K562 (cell line): ENCODE measurements at regions not wholly inside any gene's neighbourhood (a gene's known extent, or its start where the extent isn't known, plus 50 kb on each side); places are given as distances from the start of the nearest gene placed in this dataset.

Experiments
- ATAC-seq: fragments of 200-7000 bp; cut with Tn5 transposase; 3 replicates; pipeline ENCODE4 v1.9.1; 2020; ENCODE audit warnings: moderate library complexity
- BruUV-seq: library from RNA; stranded (reverse); fragments of 400-500 nt; replicated peaks from 2 replicates; lab custom pipeline; 2021; lab: Mats Ljungman, UMichigan
- CTCF ChIA-PET: fragments of 300-600 bp; formaldehyde crosslinking; extraction: SDS; loops from one replicate; lab custom pipeline; 2021; ENCODE audit warnings: low intra/inter-chr PET ratio; lab: Yijun Ruan, JAX
- POLR2A ChIA-PET: fragments of 300-600, 350-650 bp; sonication (Branson Sonifier 250); formaldehyde crosslinking; extraction: SDS; loops from one replicate; lab custom pipeline; 2021; ENCODE audit warnings: antibody characterized with exemption, inconsistent platforms; lab: Yijun Ruan, JAX
- DNase-seq, 4 experiments: peaks; one replicate each; pipeline versions ENCODE4 v3.0.0 to v3.0.0-alpha.2; 2011 to 2018; ENCODE audit warnings: low spot score in 3 of 4, mixed read lengths in 3 of 4; ENCODE audit errors: extremely low read depth in 1 of 4
- FAIRE-seq: peaks from 2 replicates; lab custom pipeline; 2011; peaks lifted over from hg19 to GRCh38; lab: Jason Lieb, UNC
- H2AFZ ChIP-seq: 2 replicates; pipeline ENCODE4 v1.6.0; 2011; ENCODE audit warnings: low read depth, low read length, control low read depth, inconsistent platforms
- H3K27ac ChIP-seq: fragments of 200-600 bp; 3 replicates; pipeline ENCODE4 v1.8.0; 2011; ENCODE audit warnings: low read depth, mild to moderate bottlenecking, control low read depth, inconsistent platforms, low read length, moderate library complexity, mixed read lengths; ENCODE audit errors: extremely low read depth
- H3K27me3 ChIP-seq, 2 experiments: fragments of 300-600 bp in 1 of 2; 2 replicates in 1 of 2; 3 replicates in 1 of 2; pipeline versions ENCODE4 v1.6.0 to v1.8.0; 2011; ENCODE audit warnings: inconsistent platforms in 2 of 2, low read length in 2 of 2, mild to moderate bottlenecking in 1 of 2, mixed read lengths in 1 of 2, moderate library complexity in 1 of 2; ENCODE audit not compliant: control insufficient read depth in 2 of 2, insufficient read depth in 2 of 2
- H3K36me3 ChIP-seq: fragments of 300-600 bp; 3 replicates; pipeline ENCODE4 v1.8.0; 2011; ENCODE audit warnings: mild to moderate bottlenecking, low read length, inconsistent platforms; ENCODE audit not compliant: control insufficient read depth, insufficient read depth
- H3K4me1 ChIP-seq, 2 experiments: fragments of 200-600 bp in 1 of 2; replicated peaks in 1 of 2; 2 replicates in 1 of 2; 3 replicates in 1 of 2; pipeline versions ENCODE4 v1.5.1 to v1.8.0; 2011; ENCODE audit warnings: inconsistent platforms in 2 of 2, low read length in 2 of 2, mild to moderate bottlenecking in 1 of 2, mixed read lengths in 1 of 2, moderate library complexity in 1 of 2; ENCODE audit not compliant: control insufficient read depth in 2 of 2, insufficient read depth in 2 of 2
- H3K4me2 ChIP-seq: 2 replicates; pipeline ENCODE4 v1.6.1; 2011; ENCODE audit warnings: low read length, control low read depth, inconsistent platforms, mixed read lengths; ENCODE audit not compliant: insufficient read depth
- H3K4me3 ChIP-seq: fragments of 200-600 bp; sonication (generic), shearing (Covaris generic); 2 replicates; pipeline ENCODE4 v1.5.1; 2016; ENCODE audit warnings: control low read depth, inconsistent platforms
- H3K79me2 ChIP-seq: fragments of 200-600 bp; 3 replicates; pipeline ENCODE4 v1.8.0; 2011; ENCODE audit warnings: low read length, inconsistent platforms; ENCODE audit not compliant: control insufficient read depth, insufficient read depth
- H3K9ac ChIP-seq, 2 experiments: 2 replicates each; pipeline versions ENCODE4 v1.6.0 to v1.6.1; 2011; ENCODE audit warnings: low read depth in 2 of 2, low read length in 2 of 2, control low read depth in 1 of 2, inconsistent platforms in 1 of 2, mild to moderate bottlenecking in 1 of 2, mixed read lengths in 1 of 2; ENCODE audit not compliant: insufficient read depth in 1 of 2
- H3K9me1 ChIP-seq: one replicate; pipeline ENCODE4 v1.6.0; 2011; ENCODE audit warnings: inconsistent platforms, mild to moderate bottlenecking, low read length, moderate library complexity; ENCODE audit not compliant: control insufficient read depth, insufficient read depth
- H3K9me3 ChIP-seq: replicated peaks from 2 replicates; pipeline ENCODE4 v1.5.1; 2011; ENCODE audit warnings: low read depth, low read length, inconsistent platforms; ENCODE audit not compliant: control insufficient read depth, insufficient read depth
- H4K20me1 ChIP-seq: replicated peaks from 2 replicates; pipeline ENCODE4 v1.6.1; 2011; ENCODE audit warnings: low read length, inconsistent platforms, mixed read lengths; ENCODE audit not compliant: control insufficient read depth, insufficient read depth
- ARNT ChIP-seq, 2 experiments: fragments of 450-650 bp; IDR thresholded peaks; 2 replicates each; pipeline ENCODE4 v1.6.1; 2016; ENCODE audit warnings: mild to moderate bottlenecking in 1 of 2
- CBFA2T3 ChIP-seq: fragments of 450-650 bp; IDR thresholded peaks from 2 replicates; pipeline ENCODE4 v1.6.1; 2017
- CREBBP ChIP-seq: IDR thresholded peaks from one replicate; pipeline ENCODE4 v1.6.1; 2012; ENCODE audit warnings: low read depth, mild to moderate bottlenecking, control low read depth, inconsistent platforms, low read length
- CREM ChIP-seq: IDR thresholded peaks from 2 replicates; pipeline ENCODE4 v1.6.1; 2014; ENCODE audit warnings: antibody characterized with exemption, low read depth
- HIVEP1 ChIP-seq: fragments of 250-450 bp; sonication (Bioruptor Pico); IDR thresholded peaks from 2 replicates; pipeline ENCODE4 v1.4.0; 2020; ENCODE audit warnings: mild to moderate bottlenecking
- IRF1 ChIP-seq: sonication (generic); formaldehyde crosslinking; IDR thresholded peaks from 2 replicates; pipeline ENCODE4 v1.8.0; 2022; ENCODE audit warnings: missing genetic modification reagents, mild to moderate bottlenecking, borderline replicate concordance
- NFATC3 ChIP-seq: fragments of 450-650 bp; IDR thresholded peaks from 2 replicates; pipeline ENCODE4 v1.6.1; 2017; ENCODE audit warnings: mild to moderate bottlenecking
- RNF219 ChIP-seq: fragments of 250-450 bp; sonication (Bioruptor Pico); IDR thresholded peaks from 2 replicates; pipeline ENCODE4 v1.5.0; 2022; ENCODE audit warnings: mild to moderate bottlenecking
- ZBTB17 ChIP-seq: fragments of 450-650 bp; formaldehyde crosslinking; IDR thresholded peaks from 2 replicates; pipeline ENCODE4 v1.4.0; 2020; ENCODE audit warnings: mild to moderate bottlenecking
- ZNF121 ChIP-seq: sonication (generic); formaldehyde crosslinking; conservative IDR thresholded peaks from 2 replicates; pipeline ENCODE4 v1.8.0; 2022; ENCODE audit warnings: missing genetic modification reagents
- ZNF668 ChIP-seq: fragments of 250-450 bp; sonication (Bioruptor Pico); IDR thresholded peaks from 2 replicates; pipeline ENCODE4 v1.8.0; 2022; ENCODE audit warnings: mild to moderate bottlenecking, inconsistent platforms
- WGBS: fragments of 100-300 bp; shearing (Covaris generic); methylation state at CpG from one replicate; pipeline ENCODE4 v1.1.6; 2016; ENCODE audit warnings: low coverage, mixed read lengths; ENCODE audit not compliant: insufficient coverage; ENCODE audit errors: missing lambda C conversion rate; 5-methylcytosine and 5-hydroxymethylcytosine counted together
- in situ Hi-C: fragments of 300-500 bp; cut with MboI; formaldehyde crosslinking; loops from 4 replicates; pipeline ENCODE4 v1.15.0; 2018; ENCODE audit warnings: inconsistent platforms, mixed read lengths
- intact Hi-C: fragments of 100-400 bp; cut with micrococcal nuclease; formaldehyde crosslinking; loops from 2 replicates; pipeline ENCODE4 v1.14.2; 2022
- TF ChIP-seq, protein P1 (sequence below): fragments of 450-650 bp; IDR thresholded peaks from 2 replicates; pipeline ENCODE4 v1.6.1; 2017; ENCODE audit warnings: antibody characterized with exemption

GRCh38 chr2:67208887-67209500 lies 188.1 kb upstream of the ETAA1 start:
- Histone ChIP-seq H3K4me2 (no peak overlapping the region), H3K27ac (no peak overlapping the region), H3K79me2 (no peaks in the 10 kb centered on the region), H2AFZ (no peak overlapping the region), H3K27me3 (no peaks in the 10 kb centered on the region), H3K36me3 (no peaks in the 10 kb centered on the region), H4K20me1 (no peaks in the 10 kb centered on the region), H3K4me1 (no peaks in the 10 kb centered on the region), H3K4me3 (no peak overlapping the region), H3K9me3 (no peaks in the 10 kb centered on the region), H3K9ac (no peak overlapping the region), H3K9me1 (no peaks in the 10 kb centered on the region)
- ATAC-seq (no peak), FAIRE-seq (no peak), DNase-seq (no peak)
- 2% methylated on average over 3 of the region's 3 CpGs for WGBS
- in situ Hi-C loops: no loop called here
- intact Hi-C loops: no loop called here
- TF ChIP-seq ARNT (IDR thresholded peaks at IDR 0.05): no peak
- no peak for TF ChIP-seq HIVEP1 (CRISPR knock-in tag)
- TF ChIP-seq CREM: no peak
- TF ChIP-seq ZBTB17: no peak
- no peak for TF ChIP-seq IRF1
- no peak for TF ChIP-seq CBFA2T3
- no peak for TF ChIP-seq NFATC3
- TF ChIP-seq ZNF668: no peak
- no peak for TF ChIP-seq ZNF121
- no peak for TF ChIP-seq CREBBP
- no peak for TF ChIP-seq RNF219 (CRISPR knock-in tag)
- TF ChIP-seq, protein P1, sequence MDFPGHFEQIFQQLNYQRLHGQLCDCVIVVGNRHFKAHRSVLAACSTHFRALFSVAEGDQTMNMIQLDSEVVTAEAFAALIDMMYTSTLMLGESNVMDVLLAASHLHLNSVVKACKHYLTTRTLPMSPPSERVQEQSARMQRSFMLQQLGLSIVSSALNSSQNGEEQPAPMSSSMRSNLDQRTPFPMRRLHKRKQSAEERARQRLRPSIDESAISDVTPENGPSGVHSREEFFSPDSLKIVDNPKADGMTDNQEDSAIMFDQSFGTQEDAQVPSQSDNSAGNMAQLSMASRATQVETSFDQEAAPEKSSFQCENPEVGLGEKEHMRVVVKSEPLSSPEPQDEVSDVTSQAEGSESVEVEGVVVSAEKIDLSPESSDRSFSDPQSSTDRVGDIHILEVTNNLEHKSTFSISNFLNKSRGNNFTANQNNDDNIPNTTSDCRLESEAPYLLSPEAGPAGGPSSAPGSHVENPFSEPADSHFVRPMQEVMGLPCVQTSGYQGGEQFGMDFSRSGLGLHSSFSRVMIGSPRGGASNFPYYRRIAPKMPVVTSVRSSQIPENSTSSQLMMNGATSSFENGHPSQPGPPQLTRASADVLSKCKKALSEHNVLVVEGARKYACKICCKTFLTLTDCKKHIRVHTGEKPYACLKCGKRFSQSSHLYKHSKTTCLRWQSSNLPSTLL: no peak
- ChIA-PET POLR2A (no interaction called here), CTCF (no interaction called here)
- BruUV-seq: no TSS peak
